HG03097 (cell line): ENCODE measurements at regions not wholly inside any gene's neighbourhood (a gene's known extent, or its start where the extent isn't known, plus 50 kb on each side); places are given as distances from the start of the nearest gene placed in this dataset.

Source experiments
- ATAC-seq: cut with Tn5 transposase; IDR thresholded peaks from one replicate; pipeline ENCODE4 v1.9.1; 2021; ENCODE audit not compliant: unreplicated experiment, low FRiP score

DNA sequence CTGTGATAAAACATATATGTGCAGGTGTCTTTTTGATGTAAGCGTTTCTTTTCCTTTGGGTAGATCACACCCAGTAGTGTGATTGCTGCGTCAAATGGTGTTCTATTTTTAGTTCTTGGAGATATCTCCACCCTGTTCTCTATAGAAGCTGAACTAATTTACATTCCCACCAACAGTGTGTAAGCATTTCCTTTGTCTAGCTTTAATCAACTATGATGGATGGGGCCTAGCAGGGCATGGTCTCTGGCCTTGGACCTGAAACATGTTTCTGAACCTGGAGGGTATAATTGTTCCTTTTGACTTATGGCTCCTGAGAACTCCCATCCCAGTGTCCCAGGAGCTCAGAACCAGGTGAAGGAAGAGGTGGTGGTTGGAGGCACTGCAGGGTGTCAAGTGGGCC lies 93.9 kb downstream of the HAPSTR1 start:
- ATAC-seq, result no peak

DNA sequence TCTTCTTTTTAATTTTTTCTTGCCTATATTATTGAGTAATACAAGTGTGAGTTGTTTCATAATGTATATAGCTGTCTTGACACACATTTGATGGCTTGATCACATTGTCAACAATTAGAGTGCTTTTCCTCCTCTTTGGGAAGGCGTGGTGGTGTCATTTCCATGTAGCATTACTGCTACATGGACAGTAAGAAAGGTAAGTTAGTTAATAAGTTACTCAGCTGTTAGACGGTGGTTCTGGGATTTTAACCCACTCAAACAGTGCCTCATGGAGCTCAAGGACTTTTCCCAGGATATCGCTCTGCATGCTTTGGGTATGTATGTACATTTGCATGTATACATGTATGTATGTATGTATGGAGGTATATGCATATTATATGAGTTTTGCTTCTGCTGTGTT lies 94.6 kb downstream of the HAPSTR1 start:
- no peak for ATAC-seq

DNA sequence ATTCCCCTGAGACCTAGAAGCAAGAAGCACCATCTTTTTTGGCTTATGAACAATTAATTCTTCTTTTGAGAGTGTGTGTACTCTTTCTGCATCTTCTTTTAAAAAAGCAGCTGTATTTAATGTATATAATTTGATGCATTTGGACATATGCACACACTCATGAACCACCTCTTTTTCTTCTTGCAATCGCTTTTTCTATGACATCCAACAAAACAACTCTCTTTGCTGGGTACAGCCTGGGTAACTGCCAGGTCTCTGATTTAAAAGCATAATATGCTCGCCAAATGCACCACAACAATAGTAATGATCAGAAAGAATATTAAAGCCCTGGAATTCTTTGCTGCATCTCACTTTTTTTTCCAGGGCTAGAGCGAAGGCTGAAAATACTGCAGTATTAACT lies 97.3 kb downstream of the HAPSTR1 start:
- no peak for ATAC-seq

DNA sequence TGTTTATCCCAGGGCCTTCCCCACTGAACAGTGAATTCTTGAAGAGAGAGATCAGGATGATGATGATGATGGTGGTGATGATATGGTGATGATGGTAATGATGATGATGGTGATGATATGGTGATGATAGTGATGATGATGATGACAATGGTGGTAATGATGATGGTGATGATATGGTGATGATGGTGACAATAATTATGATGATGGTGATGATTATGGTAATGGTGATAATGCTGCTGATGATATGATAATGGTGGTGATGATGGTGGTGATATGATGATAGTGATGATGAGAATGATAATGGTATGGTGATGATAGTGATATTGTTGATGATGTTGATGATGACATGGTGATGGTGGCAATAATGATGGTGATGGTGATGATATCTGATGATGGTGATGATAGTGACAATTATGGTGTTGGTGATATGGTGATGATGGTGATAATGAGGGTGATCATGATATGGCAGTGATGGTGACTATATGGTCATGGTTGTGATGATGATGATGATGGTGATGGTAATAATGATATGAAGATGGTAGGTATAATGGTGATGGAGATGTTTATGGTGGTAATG lies 99.9 kb downstream of the HAPSTR1 start:
- no peak for ATAC-seq

DNA sequence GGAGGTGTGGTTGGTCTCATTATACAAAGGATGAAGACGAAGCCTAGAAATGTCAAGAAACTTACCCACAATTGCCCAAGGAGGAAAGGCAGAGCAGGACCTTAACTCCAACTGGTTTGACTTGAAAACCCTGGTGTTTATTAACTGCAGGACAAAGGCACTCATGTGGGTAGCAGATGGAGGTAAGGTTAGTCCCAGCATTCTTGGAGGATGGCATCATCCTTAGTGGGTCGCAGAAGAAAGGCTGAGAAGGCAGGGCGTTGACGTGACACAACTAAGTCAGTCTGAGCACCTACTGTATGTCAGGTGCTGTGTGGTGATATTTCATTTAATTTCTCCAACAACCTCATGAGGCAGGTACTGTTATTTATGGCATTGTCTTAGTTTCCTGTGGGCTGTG lies 101.3 kb downstream of the HAPSTR1 start:
- ATAC-seq, result no peak

DNA sequence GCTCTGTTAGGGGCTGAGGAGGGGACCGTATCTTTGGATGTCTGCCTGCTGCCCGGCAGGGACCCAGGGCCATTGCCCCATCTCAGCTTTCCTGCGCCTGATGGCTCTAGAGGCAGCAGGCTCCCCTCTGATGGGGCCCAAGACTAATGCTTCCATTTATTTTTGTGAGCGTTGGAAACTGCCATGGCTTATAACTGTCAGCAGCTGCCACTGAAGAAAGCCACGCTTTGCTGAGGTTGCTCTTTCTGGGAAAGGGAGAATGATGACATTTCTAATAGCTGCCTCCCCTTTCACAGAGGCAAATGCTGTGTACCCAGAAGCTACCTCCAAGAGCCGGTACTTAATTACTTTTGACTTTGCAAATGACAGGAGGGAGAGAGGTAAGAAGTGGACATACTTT lies 103.8 kb downstream of the HAPSTR1 start:
- ATAC-seq, result no peak

DNA sequence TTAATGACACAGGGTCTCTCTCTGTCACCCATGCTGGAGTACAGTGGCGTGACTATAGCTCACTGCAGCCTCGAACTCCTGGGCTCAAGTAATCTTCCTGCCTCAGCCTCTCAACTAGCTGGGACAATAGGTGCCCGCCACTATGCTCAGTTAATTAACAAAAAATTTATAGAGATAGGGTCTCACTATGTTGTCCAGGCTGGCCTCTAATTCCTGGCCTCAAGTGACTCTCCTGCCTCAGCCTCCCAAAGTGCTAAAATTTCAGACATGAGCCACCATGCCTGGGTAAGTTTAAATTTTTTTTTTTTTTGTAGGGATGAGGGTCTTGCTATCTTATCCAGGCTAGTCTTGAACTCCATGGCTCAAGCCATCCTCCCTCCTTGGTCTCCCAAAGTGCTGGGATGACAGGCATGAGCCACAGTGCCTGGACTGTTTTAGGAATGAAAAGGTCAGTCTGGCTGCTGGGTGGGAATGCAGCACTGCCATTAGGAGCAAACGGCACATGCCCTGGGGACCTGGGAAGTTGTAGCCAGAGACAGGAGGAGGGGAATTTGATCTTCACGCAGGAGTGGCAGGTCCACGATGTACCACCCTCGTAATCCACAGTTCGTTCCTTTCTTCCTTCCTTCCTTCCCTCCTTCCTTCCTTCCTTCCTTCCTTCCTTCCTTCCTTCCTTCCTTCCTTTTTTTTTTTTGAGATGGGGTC lies 106.7 kb downstream of the HAPSTR1 start:
- ATAC-seq, result no peak

DNA sequence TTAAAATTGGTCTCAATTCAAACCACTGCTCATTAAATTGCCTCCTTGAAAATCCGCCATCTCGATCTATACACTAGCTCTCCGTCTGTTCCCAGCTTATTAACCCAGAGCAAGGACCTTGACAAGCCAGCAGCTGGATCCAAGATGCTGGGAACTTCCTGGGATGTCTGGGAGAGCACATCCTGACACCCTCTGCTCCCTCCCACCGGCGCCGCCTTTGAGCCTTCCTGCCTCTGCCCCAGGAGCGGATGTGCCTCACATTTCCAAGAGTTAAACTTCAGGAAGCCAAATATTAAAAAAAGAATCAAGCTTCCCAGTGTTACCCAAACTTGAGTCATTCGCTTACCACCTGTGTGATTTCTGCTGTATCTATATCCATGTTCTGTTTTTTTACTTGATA lies 107.9 kb downstream of the HAPSTR1 start:
- no peak for ATAC-seq

DNA sequence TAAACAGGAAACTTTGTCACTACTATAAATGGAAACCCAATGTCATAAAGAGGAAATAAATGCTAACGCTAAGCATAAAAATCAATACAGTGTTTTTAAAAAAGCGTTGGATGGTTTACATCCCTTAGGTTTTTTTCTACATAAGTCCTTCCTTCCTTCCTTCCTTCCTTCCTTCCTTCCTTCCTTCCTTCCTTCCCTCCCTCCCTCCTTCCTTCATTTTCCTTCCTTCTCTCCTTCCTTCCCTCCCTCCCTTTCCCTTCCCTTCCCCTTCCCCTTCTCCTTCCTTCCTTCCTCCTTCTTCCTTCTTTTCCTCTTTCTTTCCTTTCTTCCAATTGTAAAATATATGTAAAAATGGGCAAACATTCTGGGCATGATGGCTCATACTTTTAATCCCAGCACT lies 108.3 kb downstream of the HAPSTR1 start:
- no peak for ATAC-seq

DNA sequence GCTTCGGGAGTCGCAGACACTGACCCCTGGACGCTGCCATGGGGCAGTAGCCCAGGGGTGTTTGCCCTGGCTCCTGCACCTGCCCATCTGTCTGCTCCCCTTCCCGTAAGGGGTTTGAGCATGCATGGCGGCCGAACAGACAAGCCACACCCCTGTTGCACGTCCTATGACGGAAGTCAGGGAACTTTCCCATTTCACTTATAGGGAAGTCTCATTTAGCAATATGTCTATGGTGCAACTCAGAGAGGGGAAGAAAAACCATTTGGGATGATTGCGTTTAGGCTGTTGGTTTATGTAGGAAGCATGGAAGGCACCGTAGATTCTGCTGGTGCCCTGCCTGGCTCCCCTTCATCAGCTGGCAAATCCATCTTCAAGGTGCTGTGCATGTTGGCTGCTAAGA lies 112.5 kb downstream of the HAPSTR1 start:
- ATAC-seq, result no peak

DNA sequence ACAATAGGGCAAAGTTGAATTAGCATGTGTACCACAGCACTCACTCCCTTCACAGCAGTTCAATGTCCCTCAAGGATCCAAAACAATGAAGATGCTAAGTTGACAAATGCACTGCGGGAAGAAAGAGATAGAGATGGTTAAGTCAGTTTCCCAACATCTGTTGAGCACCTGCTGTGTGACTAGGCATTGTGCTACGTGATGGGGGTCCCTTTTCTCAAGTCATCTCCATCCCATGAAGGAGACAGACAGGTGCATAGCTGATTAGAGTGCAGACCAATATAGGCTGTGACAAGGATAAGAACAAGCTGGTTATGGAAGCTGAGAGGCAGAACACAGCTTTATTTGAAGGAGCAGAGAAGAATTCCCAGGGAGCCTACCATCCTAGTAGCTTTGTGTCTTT lies 114.2 kb downstream of the HAPSTR1 start:
- ATAC-seq, result no peak

DNA sequence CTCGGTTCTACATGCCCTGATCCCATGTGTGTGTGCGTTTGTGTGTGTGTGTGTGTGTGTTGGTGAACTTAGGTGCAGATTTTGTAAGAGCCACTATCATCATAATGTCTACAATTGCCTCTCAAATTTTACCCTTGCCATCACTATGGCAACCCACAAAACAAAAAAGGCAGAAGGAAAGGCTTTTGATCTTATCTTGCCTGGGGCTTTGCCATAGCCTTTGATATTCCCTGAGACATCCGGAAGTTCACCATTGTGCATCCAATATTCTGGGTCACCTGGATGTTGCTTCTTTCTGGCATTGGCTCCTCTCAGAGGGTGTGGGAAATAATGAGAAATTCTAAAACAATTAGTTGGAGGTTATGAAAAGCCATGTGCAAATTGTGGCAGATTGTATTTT lies 114.7 kb downstream of the HAPSTR1 start:
- no peak for ATAC-seq

DNA sequence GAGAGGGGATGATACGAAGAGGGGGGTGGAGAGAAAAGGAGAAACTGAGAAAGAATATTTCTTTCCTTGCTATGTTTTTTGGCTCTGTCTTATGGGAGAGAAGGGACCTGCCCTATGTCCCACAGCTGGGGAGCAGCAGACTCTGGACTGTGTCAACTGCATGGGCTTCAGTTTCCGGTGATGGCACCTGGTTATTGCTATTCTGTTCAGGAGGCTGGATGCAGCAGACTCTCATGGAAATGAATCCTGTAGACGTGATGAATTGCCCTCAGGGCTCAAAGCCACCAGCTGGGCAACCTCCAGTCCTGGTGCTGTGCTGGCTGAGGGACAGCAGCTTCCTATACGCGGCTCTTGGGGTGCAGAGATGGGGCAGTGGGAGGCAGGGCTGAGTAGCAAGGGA lies 121.2 kb downstream of the HAPSTR1 start:
- no peak for ATAC-seq

DNA sequence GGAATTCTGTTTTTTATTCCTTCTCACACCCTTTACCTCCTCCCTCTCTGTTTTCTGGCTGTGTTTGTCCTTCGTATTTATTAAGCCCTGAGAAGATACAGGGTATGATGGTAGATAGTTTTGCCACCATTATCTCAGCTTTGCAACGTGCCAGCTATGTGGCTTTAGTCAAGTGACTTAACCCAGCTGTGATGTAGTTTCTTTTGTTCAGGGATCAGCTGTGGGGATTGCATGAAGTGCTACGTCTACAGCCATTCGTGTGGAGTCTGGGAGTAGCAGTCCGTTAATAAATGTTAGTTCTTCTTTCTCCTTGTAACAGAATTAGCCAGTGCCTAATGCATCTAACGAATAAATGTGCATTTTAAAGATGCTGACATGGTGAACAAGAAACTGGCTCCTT lies 128.4 kb downstream of the HAPSTR1 start:
- ATAC-seq, result no peak

DNA sequence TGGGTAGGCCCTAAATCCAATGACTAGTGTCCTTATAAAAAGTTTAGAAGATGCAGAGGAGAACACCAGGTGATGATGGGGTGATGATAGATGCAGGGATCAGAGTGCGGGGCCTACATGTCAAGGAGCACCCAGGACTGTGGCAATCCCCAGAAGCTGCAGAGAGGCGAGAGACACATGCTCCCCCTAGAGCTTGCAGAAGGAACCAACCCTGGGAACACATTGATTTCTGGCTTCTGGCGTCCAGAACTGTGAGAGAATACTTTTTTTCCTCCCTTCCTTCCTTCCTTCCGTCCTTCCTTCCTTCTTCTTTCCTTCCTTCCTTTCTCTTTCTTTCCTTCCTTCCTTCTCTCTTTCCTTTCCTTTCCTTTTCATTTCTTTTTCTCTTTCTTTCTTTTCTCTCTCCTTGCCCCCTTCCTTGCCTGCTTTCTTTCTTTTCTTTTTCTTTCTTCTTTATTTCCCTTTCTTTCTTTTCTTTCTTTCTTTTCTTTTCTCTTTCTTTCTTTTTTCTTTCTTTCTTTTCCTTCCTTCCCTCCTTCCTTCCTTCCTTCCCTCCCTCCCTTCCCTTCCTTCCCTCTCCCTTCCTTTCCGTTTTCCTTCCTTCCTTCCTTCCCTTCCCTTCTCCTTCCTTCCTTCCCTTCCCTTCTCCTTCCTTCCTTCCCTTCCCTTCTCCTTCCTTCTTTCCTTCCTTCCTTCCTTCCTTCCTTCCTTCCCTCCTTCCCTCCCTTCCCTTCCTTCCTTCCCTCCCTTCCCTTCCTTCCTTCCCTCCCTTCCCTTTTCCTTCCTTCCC lies 134.3 kb downstream of the HAPSTR1 start:
- no peak for ATAC-seq

DNA sequence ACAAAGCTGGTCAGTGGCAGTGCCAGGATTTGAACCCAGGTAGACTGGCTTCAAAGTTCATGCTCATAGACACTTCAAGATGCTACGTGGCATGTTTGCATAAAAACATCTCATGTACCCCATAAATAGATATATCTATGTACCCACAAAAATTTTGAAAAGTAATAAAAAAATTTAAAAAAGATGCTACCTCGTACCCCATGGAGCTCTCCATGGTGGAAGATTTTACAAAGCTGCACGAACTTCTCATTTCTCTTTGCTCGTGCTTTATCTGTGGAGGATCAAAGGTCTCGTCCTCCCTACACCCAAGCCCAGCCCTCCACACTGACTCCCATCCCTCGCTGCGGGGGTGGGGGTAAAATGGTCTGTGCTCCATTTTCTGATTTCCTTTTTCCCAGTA lies 135.5 kb downstream of the HAPSTR1 start:
- no peak for ATAC-seq

DNA sequence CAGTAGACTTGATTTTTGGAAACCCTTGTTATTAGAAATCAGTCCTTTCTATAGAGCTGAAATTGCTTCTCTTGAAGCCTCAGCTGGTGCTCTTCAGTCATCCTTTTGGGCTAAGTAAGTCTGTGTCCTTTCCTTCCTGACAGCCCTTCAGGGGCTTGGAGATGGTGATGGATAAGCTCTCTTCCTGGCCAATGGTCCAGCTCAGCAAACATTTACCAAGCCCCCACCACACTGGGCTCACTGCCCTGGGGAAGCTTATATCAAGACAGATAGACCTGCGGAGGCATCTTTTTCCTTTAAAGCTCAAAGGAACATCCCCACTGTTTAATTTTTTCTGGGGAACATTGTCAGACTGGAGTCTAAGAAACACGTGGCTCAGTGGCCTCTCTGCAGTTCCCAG lies 139.6 kb downstream of the HAPSTR1 start:
- no peak for ATAC-seq

DNA sequence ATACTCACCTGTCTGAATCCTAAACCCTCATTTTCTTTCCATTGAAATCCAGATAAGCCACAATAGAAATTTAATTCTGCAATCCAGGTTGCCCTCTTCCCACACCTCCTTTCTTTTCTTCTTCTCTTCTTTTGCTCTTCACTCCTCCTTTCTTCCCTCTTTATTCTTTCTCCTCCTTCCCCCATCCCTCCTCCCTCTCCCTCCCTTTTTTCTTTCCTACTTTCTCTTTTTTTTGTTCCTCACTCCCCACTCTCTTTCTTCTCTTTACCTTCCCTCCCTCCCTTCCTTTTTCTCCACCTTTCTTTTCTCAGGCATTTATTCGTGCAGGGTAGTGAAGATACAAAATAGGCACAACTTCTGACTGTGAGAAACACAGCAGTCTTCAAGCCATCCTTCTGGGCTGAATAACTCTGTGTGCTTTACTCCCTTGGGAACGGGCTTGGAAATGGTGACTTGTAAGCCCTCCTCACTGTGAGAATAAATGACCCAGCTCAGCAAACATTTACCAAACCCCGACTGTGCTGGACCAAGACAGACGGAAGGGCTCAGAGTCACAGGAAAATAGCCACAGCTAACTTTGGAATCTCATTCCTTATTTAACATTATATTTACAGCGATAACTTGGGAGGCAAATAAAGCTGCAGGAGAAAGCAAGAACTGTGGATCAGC lies 140.8 kb downstream of the HAPSTR1 start:
- no peak for ATAC-seq

DNA sequence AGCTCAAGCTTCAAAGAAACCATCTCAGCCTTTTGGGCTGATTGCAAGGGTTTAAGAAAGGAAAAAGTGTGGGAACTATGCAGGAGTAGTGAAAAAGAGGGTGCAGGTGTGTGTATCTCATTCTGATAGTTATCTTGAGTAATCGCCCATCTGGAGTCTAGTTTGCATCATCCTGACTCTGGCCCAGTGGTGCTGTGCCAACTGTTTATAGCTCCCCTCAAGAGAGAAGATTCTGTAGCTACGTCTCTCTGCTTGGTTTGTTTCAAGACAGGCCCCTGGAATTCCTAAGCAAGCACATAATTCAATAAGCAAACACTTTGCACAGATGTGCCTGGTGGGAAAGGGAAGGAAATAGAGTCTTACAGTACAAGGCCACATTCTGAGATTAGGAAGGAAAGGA lies 144.4 kb downstream of the HAPSTR1 start:
- ATAC-seq, result no peak

DNA sequence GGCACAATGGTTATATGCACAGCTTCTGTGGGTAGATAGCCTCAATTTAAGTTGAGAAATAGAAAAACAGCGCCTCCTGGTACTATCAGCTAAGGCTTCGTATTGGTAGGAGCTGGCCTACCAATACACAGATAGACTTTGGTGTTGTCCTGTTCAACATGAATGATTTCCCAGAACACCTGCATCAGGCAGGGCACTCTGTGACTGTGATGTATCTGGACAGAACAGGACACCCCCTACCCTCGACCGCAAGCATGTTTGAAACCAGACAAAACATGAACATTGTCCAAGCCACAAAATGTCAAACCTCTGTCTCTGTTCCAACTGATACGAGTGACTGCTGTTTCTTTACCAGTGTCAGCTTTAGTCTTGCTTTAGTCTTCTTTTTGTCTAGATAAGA lies 144.9 kb downstream of the HAPSTR1 start:
- no peak for ATAC-seq

DNA sequence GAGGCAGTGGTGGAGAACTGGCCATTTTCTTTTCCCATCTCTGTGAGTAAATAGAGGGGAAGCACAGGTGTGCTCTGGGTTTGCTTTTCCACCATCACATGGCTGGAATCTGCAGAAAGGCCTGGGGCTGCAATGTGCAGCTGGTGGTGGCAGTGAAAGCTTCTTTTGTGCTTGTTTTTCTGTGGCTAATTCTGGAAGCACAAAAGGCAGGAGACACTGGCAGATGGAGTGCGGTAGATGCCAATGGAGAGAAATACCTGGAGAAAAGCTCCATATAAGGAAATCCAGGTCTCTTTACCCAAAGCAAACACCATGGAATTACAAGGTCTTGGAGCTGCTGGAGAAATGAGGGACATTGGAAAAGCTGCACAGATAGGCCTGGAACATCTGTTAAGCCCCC lies 146.9 kb downstream of the HAPSTR1 start:
- no peak for ATAC-seq
